SH-SY5Y (cell line): ENCODE measurements at regions not wholly inside any gene's neighbourhood (a gene's known extent, or its start where the extent isn't known, plus 50 kb on each side); places are given as distances from the start of the nearest gene placed in this dataset.

Experiments used
- GATA2 ChIP-seq: IDR thresholded peaks from 2 replicates; pipeline ENCODE4 v1.6.1; 2011; ENCODE audit warnings: mild to moderate bottlenecking, low read depth, low read length
- GATA3 ChIP-seq: IDR thresholded peaks from 2 replicates; pipeline ENCODE4 v1.6.1; 2011; ENCODE audit warnings: low read depth, mild to moderate bottlenecking, low read length, moderate library complexity

GRCh38 chrX:39945709-39946108, 152.0 kb downstream of the BCOR start:
- TF ChIP-seq GATA2: no peak

GRCh38 chrX:39946822-39947221, 150.9 kb downstream of the BCOR start:
- TF ChIP-seq GATA3 (no peak), GATA2 (no peak)

- no peak for TF ChIP-seq GATA2
- TF ChIP-seq GATA3: no peak
Measured at GRCh38 chrX:39948582-39948981, 149.2 kb downstream of the BCOR start.

GRCh38 chrX:39950018-39950688, 147.6 kb downstream of the BCOR start:
- no peak for TF ChIP-seq GATA3
- TF ChIP-seq GATA2: no peak

- TF ChIP-seq GATA2: no peak
- TF ChIP-seq GATA3: no peak
Measured at GRCh38 chrX:39952989-39953388, 144.8 kb downstream of the BCOR start.

- no peak for TF ChIP-seq GATA2
- TF ChIP-seq GATA3: no peak
Measured at GRCh38 chrX:39953879-39954278, 143.9 kb downstream of the BCOR start.

GRCh38 chrX:39954851-39955250, 142.9 kb downstream of the BCOR start:
- no peak for TF ChIP-seq GATA2
- TF ChIP-seq GATA3: no peak

GRCh38 chrX:39955625-39956024, 142.1 kb downstream of the BCOR start:
- TF ChIP-seq GATA2 (no peak), GATA3 (no peak)

GRCh38 chrX:39956803-39957394, 140.9 kb downstream of the BCOR start:
- no peak for TF ChIP-seq GATA2
- TF ChIP-seq GATA3: no peak

GRCh38 chrX:39957816-39958566, 139.8 kb downstream of the BCOR start:
- no peak for TF ChIP-seq GATA3
- TF ChIP-seq GATA2: no peak

- no peak for TF ChIP-seq GATA3
- TF ChIP-seq GATA2: no peak
Measured at GRCh38 chrX:39958850-39959249, 138.9 kb downstream of the BCOR start.

GRCh38 chrX:39960219-39960618, 137.5 kb downstream of the BCOR start:
- TF ChIP-seq GATA2: no peak
- no peak for TF ChIP-seq GATA3

GRCh38 chrX:39961441-39961840, 136.3 kb downstream of the BCOR start:
- TF ChIP-seq GATA2: no peak
- TF ChIP-seq GATA3: no peak

- no peak for TF ChIP-seq GATA3
Measured at GRCh38 chrX:39965051-39965573, 132.6 kb downstream of the BCOR start.

- TF ChIP-seq GATA2: no peak
- no peak for TF ChIP-seq GATA3
Measured at GRCh38 chrX:39966176-39966575, 131.6 kb downstream of the BCOR start.
